NCI-H524 (cell line): ENCODE measurements at regions not wholly inside any gene's neighbourhood (a gene's known extent, or its start where the extent isn't known, plus 50 kb on each side); places are given as distances from the start of the nearest gene placed in this dataset.
"Not testable (repeated sequence)": the region's sequence is repeated elsewhere in the genome, so short reads cannot be mapped to it uniquely, and the experiment has no call there.

Source experiments
- DNase-seq, 2 experiments: peaks; one replicate each; lab custom pipeline; 2025; lab: John Stamatoyannopoulos, UW

DNA sequence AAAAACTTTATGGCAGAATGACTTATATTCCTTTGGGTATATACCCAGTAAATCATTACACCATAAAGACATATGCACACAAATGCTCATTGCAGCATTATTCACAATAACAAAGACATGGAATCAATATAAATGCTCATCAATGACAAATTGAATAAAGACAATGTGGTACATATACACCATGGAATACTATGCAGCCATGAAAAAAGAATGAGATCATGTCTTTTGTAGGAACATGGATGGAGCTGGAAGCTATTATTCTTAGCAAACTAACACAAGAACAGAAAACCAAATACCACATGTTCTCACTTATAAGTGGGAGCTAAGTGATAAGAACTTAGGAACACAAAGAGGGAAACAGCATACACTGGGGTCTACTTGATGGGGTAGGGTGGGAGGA, 321.7 kb downstream of the ZNF674 start:
- DNase-seq, result not testable (repeated sequence)

DNA sequence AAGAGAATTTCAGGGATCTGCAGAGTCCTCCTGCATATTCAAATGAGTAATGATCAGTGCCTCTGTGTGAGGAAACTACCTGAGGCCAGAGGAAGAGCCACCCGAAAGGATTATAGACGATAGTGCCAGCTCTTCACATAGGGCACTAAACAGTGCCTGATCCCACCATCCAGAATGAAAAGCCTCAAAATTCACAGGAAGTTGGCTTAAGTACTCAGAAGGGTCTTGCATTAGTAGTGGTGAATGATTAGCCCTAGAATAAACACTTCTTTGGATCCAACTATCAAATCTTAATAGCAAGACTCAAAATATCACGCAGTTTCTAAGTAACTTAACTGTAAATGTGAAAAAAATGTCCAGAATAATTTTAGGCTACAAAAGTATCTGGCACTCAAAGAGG, 324.4 kb downstream of the ZNF674 start:
- DNase-seq, result no peak

DNA sequence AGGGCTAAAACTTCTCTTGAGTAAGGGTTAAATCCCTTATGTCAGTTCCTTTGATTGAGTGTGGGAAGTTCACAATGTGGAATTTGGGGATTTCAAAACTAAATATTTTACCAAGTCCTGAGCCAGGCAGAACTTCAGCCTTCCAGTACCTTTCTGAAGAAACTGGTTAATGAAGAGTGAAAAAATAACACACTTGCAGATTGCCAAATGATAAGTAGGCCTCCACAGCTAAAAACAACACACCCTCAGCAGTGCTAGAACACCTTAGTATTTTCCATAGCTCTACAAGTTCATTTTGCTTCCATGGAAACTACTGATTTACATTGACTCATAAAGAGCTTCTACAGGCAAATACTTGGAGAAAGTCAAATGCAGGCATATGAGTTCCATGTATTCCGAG, 326.8 kb downstream of the ZNF674 start:
- no peak for DNase-seq

DNA sequence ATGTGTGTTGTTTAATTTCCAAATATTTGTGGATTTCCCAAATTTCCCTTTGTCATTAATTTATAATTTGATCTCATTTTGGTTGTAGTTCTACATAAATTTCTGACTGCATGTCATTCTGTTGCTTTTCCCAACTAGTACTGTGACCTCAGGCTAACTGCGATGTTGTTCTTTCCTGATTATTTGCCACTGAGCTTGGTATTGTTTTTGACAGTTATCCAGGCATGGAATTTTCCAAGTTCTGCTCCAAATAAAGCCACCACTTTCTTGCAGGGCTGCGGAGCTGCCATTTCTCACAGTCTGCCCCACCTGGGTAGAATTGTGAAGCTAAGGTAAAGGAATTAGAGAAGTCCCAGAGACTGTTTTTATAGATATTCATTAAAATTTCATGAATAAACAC, 328.8 kb downstream of the ZNF674 start:
- no peak for DNase-seq

DNA sequence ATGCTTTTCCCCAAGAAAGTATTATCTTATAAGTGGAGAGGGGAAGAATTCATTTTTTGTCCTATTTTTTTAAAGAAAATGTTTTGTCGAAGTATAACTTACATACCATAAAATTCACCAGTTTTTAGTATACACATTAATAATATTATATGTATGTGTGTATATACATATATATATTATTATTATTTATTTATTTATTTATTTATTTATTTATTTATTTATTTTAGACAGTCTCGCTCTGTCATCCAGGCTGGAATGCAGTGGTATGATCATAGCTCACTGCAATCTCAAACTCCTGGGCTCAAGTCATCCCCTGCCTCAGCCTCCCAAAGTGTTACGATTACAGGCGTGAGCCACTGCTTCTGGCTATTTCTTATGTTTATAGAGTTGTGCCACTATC, 334.1 kb downstream of the ZNF674 start:
- DNase-seq, result no peak

DNA sequence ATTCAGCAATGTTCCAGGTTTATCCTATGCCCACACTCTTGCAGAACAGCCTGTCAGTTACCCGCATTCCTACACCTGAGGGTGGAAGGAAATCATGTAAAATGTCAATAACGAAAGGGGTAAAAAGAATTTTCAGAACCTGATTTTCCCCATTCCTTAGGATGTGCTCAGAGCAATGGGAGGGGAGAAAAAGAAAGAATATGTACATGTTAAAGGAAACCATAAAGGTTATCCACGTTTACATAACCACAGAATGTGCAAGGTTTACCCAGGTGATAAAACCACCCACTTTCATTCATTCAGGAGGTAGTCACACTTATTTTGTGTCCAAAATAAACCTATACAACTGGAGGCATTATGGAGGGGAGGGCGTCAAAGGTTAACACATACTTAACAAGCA, 335.5 kb downstream of the ZNF674 start:
- no peak for DNase-seq

DNA sequence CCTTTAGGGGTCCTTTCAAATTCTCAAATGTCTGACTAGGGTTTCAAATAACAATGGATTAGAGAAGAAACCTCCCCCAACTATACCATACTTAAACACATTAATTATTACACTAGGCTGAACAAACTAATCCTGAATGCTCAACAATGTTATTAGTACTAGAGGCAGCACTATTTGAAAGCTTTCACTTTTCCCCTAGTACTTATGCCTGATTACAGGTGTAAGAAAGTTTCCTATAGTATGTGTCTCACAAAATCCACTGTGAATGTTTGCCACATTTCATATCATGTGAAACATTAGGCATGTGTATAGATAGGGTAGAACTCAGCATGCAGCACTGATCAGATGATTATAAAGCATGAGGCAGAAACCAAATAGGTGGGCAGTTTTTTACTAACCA, 336.2 kb downstream of the ZNF674 start:
- DNase-seq, result peak in 1 of 2 experiments; percentile 2

DNA sequence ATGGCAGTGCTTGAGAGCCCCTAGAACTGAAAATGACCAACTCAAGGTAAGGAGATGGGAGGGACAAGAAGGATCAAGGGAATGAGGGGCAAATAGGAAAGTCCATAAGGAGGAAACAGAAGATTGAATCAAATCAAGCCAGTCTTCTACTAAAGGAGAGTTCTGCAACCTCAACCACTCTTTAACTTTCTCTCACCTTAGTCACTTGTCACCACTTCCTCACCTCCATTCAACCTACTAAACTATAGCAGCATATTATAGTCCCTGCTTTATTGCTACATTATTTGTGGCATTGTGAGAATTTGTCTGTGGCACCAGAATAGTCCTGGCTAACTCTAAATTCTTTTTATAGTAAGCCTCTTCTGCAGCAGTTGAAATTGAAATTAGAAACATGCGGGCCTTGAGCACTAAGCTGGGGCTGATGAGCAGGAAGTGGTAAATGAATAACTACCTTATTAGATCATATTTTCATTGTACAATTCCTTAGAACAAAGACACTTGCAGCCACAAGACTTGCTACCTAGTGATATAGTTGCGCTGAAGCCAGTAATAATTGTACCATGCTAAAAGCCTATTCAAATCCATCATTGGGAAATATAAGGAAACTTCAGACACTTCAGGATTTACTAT, 336.9 kb downstream of the ZNF674 start:
- no peak for DNase-seq

DNA sequence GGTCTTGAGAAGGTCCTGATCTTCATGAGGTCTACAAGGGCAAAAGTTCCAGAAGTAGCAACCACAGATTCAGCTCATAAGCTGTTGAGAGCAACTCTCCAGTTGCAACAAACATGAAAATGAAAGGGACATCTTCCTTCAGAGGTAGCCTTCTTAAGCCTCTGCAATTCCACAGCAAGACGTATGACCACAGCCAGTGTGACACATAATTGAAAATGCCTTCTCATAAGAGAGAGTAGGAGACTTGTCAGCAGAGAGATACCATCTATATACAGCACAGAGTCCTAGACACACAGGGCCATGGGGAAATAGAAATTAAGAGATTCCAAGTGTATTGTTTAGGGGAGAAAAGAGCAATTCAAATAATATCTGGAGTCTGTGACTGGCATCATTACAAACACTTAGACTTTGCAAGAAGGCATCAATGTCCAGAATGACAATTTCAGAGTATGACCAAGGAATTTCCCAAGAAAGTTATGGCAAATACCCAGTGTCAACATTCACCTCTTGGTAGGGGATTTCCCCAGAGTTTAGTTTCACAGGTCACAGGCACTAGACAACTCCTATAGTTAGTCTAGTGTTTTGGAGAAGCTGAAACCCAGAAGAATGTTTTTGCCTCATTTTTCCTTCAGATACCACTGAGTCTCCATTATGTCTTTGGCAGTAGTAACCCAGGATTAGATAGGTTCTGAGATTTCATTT, 340.3 kb downstream of the ZNF674 start:
- DNase-seq, result no peak

DNA sequence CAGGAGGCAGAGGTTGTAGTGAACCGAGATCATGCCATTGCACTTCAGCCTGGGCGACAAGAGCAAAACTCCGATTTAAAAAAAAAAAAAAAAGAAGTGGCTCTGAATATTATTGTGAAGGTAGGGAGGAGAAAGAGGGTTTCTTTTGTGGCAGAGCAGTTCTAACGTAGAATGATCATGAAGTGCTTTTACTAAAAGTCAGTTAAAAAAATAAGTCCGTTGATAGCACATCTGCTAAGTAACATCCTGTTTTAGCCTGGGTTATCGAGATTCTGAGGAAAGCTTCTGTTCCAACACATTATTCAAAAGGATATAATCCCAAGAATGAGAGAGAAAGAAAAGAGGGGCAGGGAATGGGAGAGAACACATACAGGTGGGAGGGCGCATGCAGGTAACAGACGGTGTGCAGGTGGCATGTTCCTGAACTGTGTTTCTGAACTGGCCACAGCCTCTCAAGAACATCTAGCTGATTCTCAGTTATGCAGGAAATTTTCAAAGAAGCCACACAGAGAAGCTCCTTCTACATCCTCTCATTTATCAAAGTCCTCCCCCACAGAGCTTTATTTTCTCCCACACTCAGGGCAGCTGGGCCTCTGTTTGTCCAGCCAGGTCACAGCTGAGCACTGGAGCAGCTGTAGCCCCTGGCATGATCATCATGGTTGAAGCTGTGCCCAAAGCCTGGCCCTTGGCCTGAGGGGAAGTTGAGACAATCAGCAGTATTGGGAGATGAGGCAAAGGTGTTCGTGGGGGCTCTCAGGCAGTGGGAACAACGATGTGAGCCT, 342.3 kb downstream of the ZNF674 start:
- DNase-seq, result no peak

DNA sequence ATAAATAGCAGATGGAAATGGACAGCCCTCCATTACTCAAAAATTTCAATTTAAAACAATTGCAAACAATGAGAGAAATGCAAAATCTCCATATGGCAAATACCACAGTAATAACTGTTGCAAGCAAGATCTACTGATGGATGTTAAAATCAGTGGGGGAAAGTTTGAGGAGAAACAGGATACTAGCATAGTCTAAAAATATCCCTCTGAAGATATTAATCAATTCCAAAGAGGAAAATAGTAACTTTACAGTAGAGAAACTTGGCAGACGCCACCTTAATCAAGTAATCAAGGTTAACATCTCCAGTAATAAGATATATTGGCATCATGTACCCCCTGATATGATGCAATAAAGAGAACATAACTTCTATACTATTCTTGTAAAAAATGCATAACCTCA, 344.8 kb downstream of the ZNF674 start:
- no peak for DNase-seq

DNA sequence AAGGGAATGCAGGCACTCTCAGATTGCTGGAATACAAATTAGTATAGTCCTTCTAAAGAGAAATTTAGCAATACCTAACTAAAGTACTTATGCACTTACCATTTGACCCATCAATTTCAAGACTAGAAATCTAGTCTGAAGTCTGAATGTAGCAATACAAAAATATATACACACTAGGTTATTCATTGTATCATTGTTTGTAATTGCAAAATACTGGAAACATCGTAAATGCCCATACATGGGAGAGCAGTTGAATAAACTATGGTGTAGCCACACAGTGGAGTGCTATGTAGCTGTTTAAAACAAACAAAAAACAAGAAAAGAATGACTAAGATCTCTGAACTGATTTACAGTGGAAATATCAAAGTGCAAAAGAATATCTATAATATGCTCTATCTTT, 346.4 kb downstream of the ZNF674 start:
- DNase-seq, result no peak

DNA sequence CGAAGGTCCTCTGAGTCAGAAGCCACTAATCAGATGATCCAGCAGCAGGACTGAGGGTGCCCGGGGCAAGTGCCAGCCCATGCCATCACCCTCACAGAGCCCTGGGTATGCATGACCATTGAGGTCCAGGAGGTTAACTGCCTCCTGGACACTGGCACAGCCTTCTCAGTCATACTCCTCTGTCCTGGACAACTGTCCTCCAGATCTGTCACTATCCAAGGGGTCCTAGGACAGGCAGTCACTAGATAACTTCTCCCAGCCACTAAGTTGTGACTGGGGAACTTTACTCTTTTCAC, 358.5 kb downstream of the ZNF674 start:
- not testable (repeated sequence) for DNase-seq

DNA sequence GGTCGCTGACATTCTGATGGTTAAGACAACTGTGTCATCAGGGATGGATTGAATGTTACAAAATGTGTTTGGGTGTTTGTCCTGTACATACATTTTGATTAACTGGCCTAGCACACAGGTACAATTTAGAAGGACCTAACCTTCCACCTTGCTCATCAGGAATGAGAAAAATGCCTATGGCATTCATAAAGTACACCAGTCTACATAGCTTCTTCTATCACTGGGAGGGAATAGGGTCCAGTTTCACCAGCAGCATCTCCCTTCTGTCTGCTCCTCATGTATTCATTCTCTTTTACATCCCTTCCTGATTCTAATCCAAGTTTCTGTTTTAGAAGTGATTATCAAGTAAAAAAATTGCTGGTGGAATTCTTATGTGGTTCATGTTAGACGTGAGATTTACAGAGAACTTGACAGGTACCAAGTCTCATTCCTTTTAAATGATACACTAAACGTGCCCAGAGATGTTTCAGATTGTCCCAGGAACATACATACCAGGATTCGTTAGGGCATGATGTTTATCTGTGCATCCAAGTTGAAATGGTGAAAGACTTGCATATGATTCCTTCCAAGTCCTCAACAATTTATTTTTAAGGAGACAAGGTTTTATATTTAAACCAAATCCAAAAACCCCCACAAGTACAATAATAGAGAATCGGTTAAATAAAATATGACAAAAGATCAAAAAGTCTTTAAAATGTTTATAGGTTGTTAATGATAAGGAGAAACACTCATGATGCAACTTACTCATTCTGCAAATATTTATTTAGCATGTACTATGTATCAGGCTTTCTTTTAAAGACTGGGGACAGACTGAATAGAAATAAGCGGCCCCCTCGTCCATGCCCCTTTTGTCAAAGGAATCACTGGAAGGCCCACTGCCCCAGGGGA, 359.1 kb downstream of the ZNF674 start:
- DNase-seq, result no peak

DNA sequence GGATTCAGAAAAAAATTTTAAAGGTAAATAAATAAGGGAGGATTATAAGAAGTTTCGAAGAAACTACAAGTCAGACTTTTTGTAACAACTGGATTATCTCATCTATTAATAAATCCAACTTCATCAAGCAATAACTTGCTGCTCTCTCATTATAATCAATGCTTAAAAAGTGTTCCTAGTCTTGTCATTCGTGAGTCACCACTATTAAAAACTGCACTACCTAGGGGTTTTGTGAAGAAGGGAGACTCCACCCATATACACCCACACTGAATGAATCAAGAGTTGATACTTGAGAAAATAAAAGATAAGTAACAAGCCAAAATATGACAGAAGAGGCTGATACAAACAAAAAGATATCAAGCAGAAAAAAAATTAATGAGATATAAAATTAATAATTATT, 360.5 kb downstream of the ZNF674 start:
- no peak for DNase-seq

DNA sequence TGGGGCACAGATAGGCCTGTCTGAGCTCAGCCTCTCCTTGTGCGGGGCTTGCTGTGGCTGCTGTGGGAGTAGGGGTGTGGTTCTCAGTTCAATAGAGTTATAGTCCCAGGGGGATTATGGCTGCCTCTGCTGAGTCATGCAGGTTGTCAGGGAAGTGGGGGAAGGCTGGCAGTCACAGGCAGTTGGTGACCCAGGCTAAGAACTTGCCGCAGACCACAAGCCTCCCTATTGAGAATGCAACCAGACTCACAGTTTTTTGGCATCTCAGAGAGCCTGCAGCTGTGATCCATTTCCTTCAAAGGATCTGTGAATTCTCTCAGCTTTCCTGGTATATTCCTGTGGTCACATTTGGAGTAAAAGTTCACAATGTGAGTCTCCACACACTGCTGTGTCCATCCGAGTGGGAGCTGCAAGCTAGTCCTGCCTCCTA, 364.9 kb downstream of the ZNF674 start:
- peak in 1 of 2 experiments; percentile 27 for DNase-seq

DNA sequence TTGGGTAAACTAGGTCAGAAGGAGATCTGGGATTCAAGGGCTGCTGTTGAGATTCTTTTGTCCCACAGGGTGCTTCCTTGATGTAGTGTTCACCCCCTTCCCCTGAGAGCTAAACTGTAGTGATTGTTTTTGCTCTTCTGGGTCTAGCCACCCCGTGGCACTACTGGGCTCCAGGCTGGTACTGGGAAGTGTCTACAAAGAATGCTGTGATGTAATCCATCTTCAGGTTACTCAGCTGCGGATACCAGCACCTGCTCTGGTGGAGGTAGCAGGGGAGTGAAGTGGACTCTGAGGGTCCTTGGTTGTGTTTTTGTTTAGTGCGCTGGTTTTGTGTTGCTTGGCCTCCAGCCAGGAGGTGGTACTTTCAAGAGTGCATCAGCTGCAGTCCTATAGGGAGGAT, 365.5 kb downstream of the ZNF674 start:
- no peak for DNase-seq

DNA sequence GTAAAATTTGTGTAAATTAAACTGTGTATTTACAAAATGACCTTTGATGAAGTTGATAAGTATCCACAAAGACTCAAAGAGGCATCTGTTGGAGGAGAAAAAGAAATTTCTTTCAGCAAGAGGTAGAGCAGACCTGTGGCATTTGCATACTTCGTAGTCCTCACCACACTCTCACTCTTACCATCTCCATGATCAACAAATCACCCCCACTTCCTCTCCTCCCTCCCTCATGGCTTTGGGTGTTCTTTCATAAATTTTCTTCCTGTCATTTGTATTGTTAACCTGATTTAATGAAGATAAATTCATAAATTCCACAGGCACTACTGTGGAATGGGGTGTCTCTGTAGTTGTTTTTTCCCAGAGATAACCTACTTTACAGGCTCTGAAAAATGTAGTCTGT, 366.5 kb downstream of the ZNF674 start:
- no peak for DNase-seq

DNA sequence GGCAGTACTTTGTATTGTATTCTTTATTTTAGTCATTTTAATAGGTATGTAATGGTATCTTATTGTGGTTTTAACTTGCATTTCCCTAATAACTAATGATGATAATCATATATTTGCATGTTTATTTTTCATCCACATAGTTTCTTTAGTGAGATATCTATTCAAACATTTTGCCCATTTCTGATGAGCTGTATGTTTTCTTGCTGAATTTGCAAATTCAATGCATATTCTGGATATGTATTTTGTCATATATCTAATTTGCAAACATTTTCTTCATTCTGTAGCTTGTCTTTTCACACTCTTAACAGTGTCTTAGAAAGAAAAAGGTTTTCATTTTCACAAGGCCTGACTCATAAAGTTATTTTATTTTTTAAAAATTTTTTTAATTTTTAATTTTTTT, 372.1 kb downstream of the ZNF674 start:
- DNase-seq, result no peak

DNA sequence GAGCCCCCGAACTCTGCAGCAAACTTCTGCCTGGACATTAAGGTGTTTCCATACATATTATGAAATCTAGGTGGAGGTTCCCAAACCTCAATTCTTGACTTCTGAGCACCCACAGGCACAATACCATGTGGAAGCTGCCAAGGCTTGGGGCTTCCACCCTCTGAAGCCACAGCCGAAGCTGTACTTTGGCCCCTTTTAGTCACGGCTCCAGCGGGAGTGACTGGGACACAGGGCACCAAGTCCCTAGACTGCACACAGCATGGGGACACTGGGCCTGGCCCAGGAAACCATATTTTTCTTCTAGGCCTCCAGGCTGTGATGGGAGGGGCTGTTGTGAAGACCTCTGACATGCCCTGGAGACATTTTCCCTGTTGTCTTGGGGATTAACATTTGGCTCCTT, 373.8 kb downstream of the ZNF674 start:
- DNase-seq, result not testable (repeated sequence)

DNA sequence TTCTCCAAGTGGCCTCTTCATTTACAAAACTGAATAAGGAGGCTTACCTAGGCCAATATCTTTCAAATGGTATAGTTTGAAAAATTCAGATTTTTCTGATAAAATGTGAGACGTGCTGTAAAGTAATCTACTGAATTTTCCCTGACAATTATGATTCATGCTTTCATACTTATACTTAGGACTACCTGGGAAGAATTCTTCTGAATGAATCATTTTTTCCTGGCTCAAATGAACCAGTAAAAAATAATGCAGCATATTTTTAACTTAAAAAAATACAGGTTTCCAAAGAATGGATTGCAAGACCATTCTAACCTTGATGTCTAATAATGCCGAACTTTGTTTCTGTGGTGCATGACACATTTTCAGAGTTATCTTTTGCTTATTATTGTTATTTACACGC, 375.4 kb downstream of the ZNF674 start:
- no peak for DNase-seq

DNA sequence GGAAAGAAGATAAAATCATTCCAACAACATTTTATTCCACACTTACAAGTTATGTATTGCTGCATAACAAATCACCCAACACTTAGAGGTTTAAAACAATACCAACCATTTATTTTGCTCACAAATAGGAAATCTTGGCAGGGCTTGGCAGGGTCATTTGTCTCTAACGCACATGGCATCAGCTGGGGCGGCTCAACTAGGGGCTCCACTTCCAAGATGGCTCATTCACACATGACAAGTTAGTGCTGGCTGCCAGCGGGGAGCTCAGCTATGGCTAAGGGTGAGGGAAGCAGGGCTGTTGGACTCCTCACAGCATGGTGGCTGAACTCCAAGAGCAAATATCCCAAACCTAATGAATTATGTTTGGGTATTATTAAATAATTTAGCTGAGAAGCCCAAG, 377.0 kb downstream of the ZNF674 start:
- DNase-seq, result no peak
